ENCODE measurements at regions not wholly inside any gene's neighbourhood (a gene's known extent, or its start where the extent isn't known, plus 50 kb on each side); places are given as distances from the start of the nearest gene placed in this dataset.
A peak's percentile ranks its signal among the peaks of the same experiment; 100 is the strongest.

GRCh38 chr6:137415834-137416190, 78.4 kb downstream of the OLIG3 start:
- Histone ChIP-seq H3K4me3 (ENCODE audit: low read depth, low read length, poor library complexity, severe bottlenecking) (no peak overlapping the region), H3K36me3 (ENCODE audit: insufficient read depth, low read length, poor library complexity, severe bottlenecking) (no peaks in the 10 kb centered on the region), H3K27ac (ENCODE audit: low read depth, low read length, poor library complexity, severe bottlenecking) (no peak overlapping the region), H3K27me3 (replicated peaks; ENCODE audit: insufficient read depth, low read depth, low read length, poor library complexity) (no peaks in the 10 kb centered on the region), H3K4me1 (ENCODE audit: insufficient read depth, low read length, poor library complexity, severe bottlenecking) (peaks cover 14% of the 10 kb centered on the region), H3K9me3 (ENCODE audit: low read depth, low read length, poor library complexity, severe bottlenecking) (no peaks in the 10 kb centered on the region)
- POLR2A ChIA-PET (ENCODE audit: low non-redundant PET) = no interaction called here
- no TSS peak for BruUV-seq (replicated peaks)
- CTCF ChIA-PET = interaction anchor here (0.9 kb wide), 1 partner anchor 67 kb away, joined by 3 read pairs; no protein-coding TSS in a partner anchor
- no peak for TF ChIP-seq EZH2 (IDR thresholded peaks at IDR 0.05; ENCODE audit: borderline replicate concordance, low read depth, low read length, poor library complexity, severe bottlenecking)
- TF ChIP-seq, protein P1, sequence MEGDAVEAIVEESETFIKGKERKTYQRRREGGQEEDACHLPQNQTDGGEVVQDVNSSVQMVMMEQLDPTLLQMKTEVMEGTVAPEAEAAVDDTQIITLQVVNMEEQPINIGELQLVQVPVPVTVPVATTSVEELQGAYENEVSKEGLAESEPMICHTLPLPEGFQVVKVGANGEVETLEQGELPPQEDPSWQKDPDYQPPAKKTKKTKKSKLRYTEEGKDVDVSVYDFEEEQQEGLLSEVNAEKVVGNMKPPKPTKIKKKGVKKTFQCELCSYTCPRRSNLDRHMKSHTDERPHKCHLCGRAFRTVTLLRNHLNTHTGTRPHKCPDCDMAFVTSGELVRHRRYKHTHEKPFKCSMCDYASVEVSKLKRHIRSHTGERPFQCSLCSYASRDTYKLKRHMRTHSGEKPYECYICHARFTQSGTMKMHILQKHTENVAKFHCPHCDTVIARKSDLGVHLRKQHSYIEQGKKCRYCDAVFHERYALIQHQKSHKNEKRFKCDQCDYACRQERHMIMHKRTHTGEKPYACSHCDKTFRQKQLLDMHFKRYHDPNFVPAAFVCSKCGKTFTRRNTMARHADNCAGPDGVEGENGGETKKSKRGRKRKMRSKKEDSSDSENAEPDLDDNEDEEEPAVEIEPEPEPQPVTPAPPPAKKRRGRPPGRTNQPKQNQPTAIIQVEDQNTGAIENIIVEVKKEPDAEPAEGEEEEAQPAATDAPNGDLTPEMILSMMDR (conservative IDR thresholded peaks at IDR 0.05; ENCODE audit: low read depth, low read length) = no peak
- DNase-seq (ENCODE audit: low spot score) = no peak
- intact Hi-C loops (cut with micrococcal nuclease; ENCODE audit: unreplicated experiment) = no loop called here

- ChIA-PET CTCF (interaction anchor here (0.5 to 0.9 kb wide), 2 partner anchors 67 to 68 kb away, joined by 3 to 4 read pairs; no protein-coding TSS in a partner anchor), POLR2A (ENCODE audit: low non-redundant PET) (no interaction called here)
- Histone ChIP-seq H3K4me3 (ENCODE audit: low read depth, low read length, poor library complexity, severe bottlenecking) (peak overlapping the region; percentile 20), H3K9me3 (ENCODE audit: low read depth, low read length, poor library complexity, severe bottlenecking) (no peaks in the 10 kb centered on the region), H3K36me3 (ENCODE audit: insufficient read depth, low read length, poor library complexity, severe bottlenecking) (no peaks in the 10 kb centered on the region), H3K27ac (ENCODE audit: low read depth, low read length, poor library complexity, severe bottlenecking) (no peak overlapping the region), H3K4me1 (ENCODE audit: insufficient read depth, low read length, poor library complexity, severe bottlenecking) (peaks cover 14% of the 10 kb centered on the region), H3K27me3 (replicated peaks; ENCODE audit: insufficient read depth, low read depth, low read length, poor library complexity) (no peaks in the 10 kb centered on the region)
- no TSS peak for BruUV-seq (replicated peaks)
- DNase-seq (ENCODE audit: low spot score) = peak; percentile 46
- TF ChIP-seq, protein P1 (conservative IDR thresholded peaks at IDR 0.05; ENCODE audit: low read depth, low read length) = peak; percentile 48
- no peak for TF ChIP-seq EZH2 (IDR thresholded peaks at IDR 0.05; ENCODE audit: borderline replicate concordance, low read depth, low read length, poor library complexity, severe bottlenecking)
- intact Hi-C loops (cut with micrococcal nuclease; ENCODE audit: unreplicated experiment) = no loop called here
Measured at GRCh38 chr6:137415127-137415833, 78.9 kb downstream of the OLIG3 start.

GRCh38 chr6:137414599-137414998, 79.6 kb downstream of the OLIG3 start:
- TF ChIP-seq, protein P1 (conservative IDR thresholded peaks at IDR 0.05; ENCODE audit: low read depth, low read length) = no peak
- no peak for TF ChIP-seq EZH2 (IDR thresholded peaks at IDR 0.05; ENCODE audit: borderline replicate concordance, low read depth, low read length, poor library complexity, severe bottlenecking)
- intact Hi-C loops (cut with micrococcal nuclease; ENCODE audit: unreplicated experiment) = no loop called here
- H3K9me3 ChIP-seq (ENCODE audit: low read depth, low read length, poor library complexity, severe bottlenecking) = no peaks in the 10 kb centered on the region
- DNase-seq (ENCODE audit: low spot score) = no peak
- CTCF ChIA-PET = no interaction called here
- H3K36me3 ChIP-seq (ENCODE audit: insufficient read depth, low read length, poor library complexity, severe bottlenecking) = no peaks in the 10 kb centered on the region
- no TSS peak for BruUV-seq (replicated peaks)
- no peaks in the 10 kb centered on the region for H3K27me3 ChIP-seq (replicated peaks; ENCODE audit: insufficient read depth, low read depth, low read length, poor library complexity)
- peaks cover 14% of the 10 kb centered on the region for H3K4me1 ChIP-seq (ENCODE audit: insufficient read depth, low read length, poor library complexity, severe bottlenecking)
- no peak overlapping the region for H3K27ac ChIP-seq (ENCODE audit: low read depth, low read length, poor library complexity, severe bottlenecking)
- no peak overlapping the region for H3K4me3 ChIP-seq (ENCODE audit: low read depth, low read length, poor library complexity, severe bottlenecking)
- POLR2A ChIA-PET (ENCODE audit: low non-redundant PET) = no interaction called here
